ENCODE measurements at regions not wholly inside any gene's neighbourhood (a gene's known extent, or its start where the extent isn't known, plus 50 kb on each side); places are given as distances from the start of the nearest gene placed in this dataset.
A peak's percentile ranks its signal among the peaks of the same experiment; 100 is the strongest.

- no peaks in the 10 kb centered on the region for H3K9me3 ChIP-seq (replicated peaks in 1 of 2; ENCODE audit: control insufficient read depth in 2 of 2, insufficient read depth in 1 of 2, low read depth in 1 of 2, low read length in 2 of 2)
- H4K8ac ChIP-seq (ENCODE audit: low read depth, low read length): no peak overlapping the region
- no peak overlapping the region for H2BK12ac ChIP-seq (ENCODE audit: low read length)
- no peak for DNase-seq (ENCODE audit: low spot score)
- H2BK120ac ChIP-seq (ENCODE audit: low read depth, low read length): no peak overlapping the region
- H3K36me3 ChIP-seq (replicated peaks in 1 of 2; ENCODE audit: control insufficient read depth in 2 of 2, insufficient read depth in 2 of 2, low read length in 2 of 2): no peaks in the 10 kb centered on the region
- no peaks in the 10 kb centered on the region for H3K27me3 ChIP-seq (ENCODE audit: control insufficient read depth in 3 of 3, insufficient read depth in 3 of 3, low read depth in 1 of 3, low read length in 3 of 3)
- no peak overlapping the region for H4K91ac ChIP-seq (ENCODE audit: low read depth, low read length, poor library complexity)
- no peak overlapping the region for H3K18ac ChIP-seq (ENCODE audit: low read length)
- WGBS, 2 donors (ENCODE audit: extremely low coverage in 2 of 2, insufficient read length in 2 of 2, insufficient replicate concordance in 1 of 2): no CpG with 5 or more reads among the region's 12 CpGs
- no peak overlapping the region for H3K4ac ChIP-seq (ENCODE audit: low read length)
- no peak overlapping the region for H3K9ac ChIP-seq (ENCODE audit: low read depth, low read length, poor library complexity)
- H2BK5ac ChIP-seq (ENCODE audit: low read length): no peak overlapping the region
- peak overlapping the region; percentile 73 for H2AFZ ChIP-seq (ENCODE audit: low read length)
- no peak overlapping the region for H3K27ac ChIP-seq (replicated peaks; ENCODE audit: low read length)
- H2AK5ac ChIP-seq (ENCODE audit: low read depth, low read length): no peak overlapping the region
- H3K23ac ChIP-seq (ENCODE audit: low read depth, low read length, poor library complexity): no peak overlapping the region
- peaks cover 6 to 13% of the 10 kb centered on the region in 2 donors for H3K4me1 ChIP-seq (ENCODE audit: control insufficient read depth in 2 of 2, insufficient read depth in 1 of 2, low read depth in 1 of 2, low read length in 2 of 2)
- H3K14ac ChIP-seq (ENCODE audit: low read length): no peak overlapping the region
- no peak overlapping the region for H3K4me2 ChIP-seq (ENCODE audit: insufficient read depth, low read length, poor library complexity, severe bottlenecking)
- no peak overlapping the region for H2BK15ac ChIP-seq (ENCODE audit: low read length)
- no peaks in the 10 kb centered on the region for H3K79me1 ChIP-seq (ENCODE audit: low read depth, low read length)
- no peak overlapping the region for H3K4me3 ChIP-seq (ENCODE audit: low read length in 2 of 2)
Observed at GRCh38 chr13:34156841-34157365, 339.0 kb downstream of the RFC3 start.

GRCh38 chr13:34159946-34160345, 342.0 kb downstream of the RFC3 start:
- Histone ChIP-seq H3K27me3 (ENCODE audit: control insufficient read depth in 3 of 3, insufficient read depth in 3 of 3, low read depth in 1 of 3, low read length in 3 of 3) (no peaks in the 10 kb centered on the region), H3K36me3 (replicated peaks in 1 of 2; ENCODE audit: control insufficient read depth in 2 of 2, insufficient read depth in 2 of 2, low read length in 2 of 2) (no peaks in the 10 kb centered on the region), H3K14ac (ENCODE audit: low read length) (no peak overlapping the region), H3K27ac (replicated peaks; ENCODE audit: low read length) (no peak overlapping the region), H3K23ac (ENCODE audit: low read depth, low read length, poor library complexity) (no peak overlapping the region), H2BK120ac (ENCODE audit: low read depth, low read length) (no peak overlapping the region), H3K9ac (ENCODE audit: low read depth, low read length, poor library complexity) (no peak overlapping the region), H3K18ac (ENCODE audit: low read length) (no peak overlapping the region), H2BK12ac (ENCODE audit: low read length) (no peak overlapping the region), H3K4me2 (ENCODE audit: insufficient read depth, low read length, poor library complexity, severe bottlenecking) (no peak overlapping the region), H2AK5ac (ENCODE audit: low read depth, low read length) (no peak overlapping the region), H4K91ac (ENCODE audit: low read depth, low read length, poor library complexity) (no peak overlapping the region), H2BK5ac (ENCODE audit: low read length) (no peak overlapping the region), H2BK15ac (ENCODE audit: low read length) (no peak overlapping the region), H3K4me1 (ENCODE audit: control insufficient read depth in 2 of 2, insufficient read depth in 1 of 2, low read depth in 1 of 2, low read length in 2 of 2) (peaks cover 6 to 15% of the 10 kb centered on the region in 2 donors), H3K4me3 (ENCODE audit: low read length in 2 of 2) (no peak overlapping the region), H4K8ac (ENCODE audit: low read depth, low read length) (no peak overlapping the region), H2AFZ (ENCODE audit: low read length) (no peak overlapping the region), H3K79me1 (ENCODE audit: low read depth, low read length) (no peaks in the 10 kb centered on the region), H3K4ac (ENCODE audit: low read length) (no peak overlapping the region), H3K9me3 (replicated peaks in 1 of 2; ENCODE audit: control insufficient read depth in 2 of 2, insufficient read depth in 1 of 2, low read depth in 1 of 2, low read length in 2 of 2) (no peaks in the 10 kb centered on the region)
- no peak for DNase-seq (ENCODE audit: low spot score)
- no CpG with 5 or more reads among the region's 3 CpGs for WGBS, 2 donors (ENCODE audit: extremely low coverage in 2 of 2, insufficient read length in 2 of 2, insufficient replicate concordance in 1 of 2)

GRCh38 chr13:34161931-34162543, 344.1 kb downstream of the RFC3 start:
- no peak overlapping the region for H2BK120ac ChIP-seq (ENCODE audit: low read depth, low read length)

GRCh38 chr13:34162544-34162933, 344.6 kb downstream of the RFC3 start:
- Histone ChIP-seq H3K18ac (ENCODE audit: low read length) (no peak overlapping the region), H3K4me3 (ENCODE audit: low read length in 2 of 2) (no peak overlapping the region), H3K27ac (replicated peaks; ENCODE audit: low read length) (peak overlapping the region; percentile 34), H3K36me3 (replicated peaks in 1 of 2; ENCODE audit: control insufficient read depth in 2 of 2, insufficient read depth in 2 of 2, low read length in 2 of 2) (no peaks in the 10 kb centered on the region), H3K4me2 (ENCODE audit: insufficient read depth, low read length, poor library complexity, severe bottlenecking) (no peak overlapping the region), H2AK5ac (ENCODE audit: low read depth, low read length) (no peak overlapping the region), H3K79me1 (ENCODE audit: low read depth, low read length) (no peaks in the 10 kb centered on the region), H4K8ac (ENCODE audit: low read depth, low read length) (no peak overlapping the region), H3K4ac (ENCODE audit: low read length) (no peak overlapping the region), H2AFZ (ENCODE audit: low read length) (peak overlapping the region; percentile 28), H3K23ac (ENCODE audit: low read depth, low read length, poor library complexity) (no peak overlapping the region), H2BK5ac (ENCODE audit: low read length) (no peak overlapping the region), H4K91ac (ENCODE audit: low read depth, low read length, poor library complexity) (no peak overlapping the region), H3K27me3 (ENCODE audit: control insufficient read depth in 3 of 3, insufficient read depth in 3 of 3, low read depth in 1 of 3, low read length in 3 of 3) (no peaks in the 10 kb centered on the region), H3K9ac (ENCODE audit: low read depth, low read length, poor library complexity) (no peak overlapping the region), H3K14ac (ENCODE audit: low read length) (no peak overlapping the region), H2BK12ac (ENCODE audit: low read length) (no peak overlapping the region), H2BK120ac (ENCODE audit: low read depth, low read length) (no peak overlapping the region), H3K4me1 (ENCODE audit: control insufficient read depth in 2 of 2, insufficient read depth in 1 of 2, low read depth in 1 of 2, low read length in 2 of 2) (peaks cover 0 to 8% of the 10 kb centered on the region in 2 donors), H2BK15ac (ENCODE audit: low read length) (no peak overlapping the region), H3K9me3 (replicated peaks in 1 of 2; ENCODE audit: control insufficient read depth in 2 of 2, insufficient read depth in 1 of 2, low read depth in 1 of 2, low read length in 2 of 2) (peaks cover 0 to 1% of the 10 kb centered on the region in 2 donors)
- no CpG with 5 or more reads among the region's 3 CpGs for WGBS, 2 donors (ENCODE audit: extremely low coverage in 2 of 2, insufficient read length in 2 of 2, insufficient replicate concordance in 1 of 2)
- no peak for DNase-seq (ENCODE audit: low spot score)

More at GRCh38 chr13:34161931-34162543, 344.1 kb downstream of the RFC3 start:
- Histone ChIP-seq H3K79me1 (ENCODE audit: low read depth, low read length) (no peaks in the 10 kb centered on the region), H3K27me3 (ENCODE audit: control insufficient read depth in 3 of 3, insufficient read depth in 3 of 3, low read depth in 1 of 3, low read length in 3 of 3) (no peaks in the 10 kb centered on the region), H3K4me1 (ENCODE audit: control insufficient read depth in 2 of 2, insufficient read depth in 1 of 2, low read depth in 1 of 2, low read length in 2 of 2) (peaks cover 3 to 9% of the 10 kb centered on the region in 2 donors), H3K4me3 (ENCODE audit: low read length in 2 of 2) (no peak overlapping the region), H3K9me3 (replicated peaks in 1 of 2; ENCODE audit: control insufficient read depth in 2 of 2, insufficient read depth in 1 of 2, low read depth in 1 of 2, low read length in 2 of 2) (peaks cover 0 to 1% of the 10 kb centered on the region in 2 donors), H3K23ac (ENCODE audit: low read depth, low read length, poor library complexity) (no peak overlapping the region), H3K27ac (replicated peaks; ENCODE audit: low read length) (no peak overlapping the region), H2AFZ (ENCODE audit: low read length) (peak overlapping the region; percentile 28), H3K4me2 (ENCODE audit: insufficient read depth, low read length, poor library complexity, severe bottlenecking) (no peak overlapping the region), H4K8ac (ENCODE audit: low read depth, low read length) (no peak overlapping the region), H3K18ac (ENCODE audit: low read length) (no peak overlapping the region), H4K91ac (ENCODE audit: low read depth, low read length, poor library complexity) (no peak overlapping the region), H2BK5ac (ENCODE audit: low read length) (no peak overlapping the region), H3K4ac (ENCODE audit: low read length) (no peak overlapping the region), H3K36me3 (replicated peaks in 1 of 2; ENCODE audit: control insufficient read depth in 2 of 2, insufficient read depth in 2 of 2, low read length in 2 of 2) (no peaks in the 10 kb centered on the region), H2BK12ac (ENCODE audit: low read length) (no peak overlapping the region), H3K9ac (ENCODE audit: low read depth, low read length, poor library complexity) (no peak overlapping the region), H2AK5ac (ENCODE audit: low read depth, low read length) (no peak overlapping the region), H2BK15ac (ENCODE audit: low read length) (no peak overlapping the region), H3K14ac (ENCODE audit: low read length) (no peak overlapping the region)
- WGBS, 2 donors (ENCODE audit: extremely low coverage in 2 of 2, insufficient read length in 2 of 2, insufficient replicate concordance in 1 of 2): no CpG with 5 or more reads among the region's 5 CpGs
- DNase-seq (ENCODE audit: low spot score): no peak

Measured in neuronal stem cell (in vitro differentiated cells).